NCI-H345 (cell line): ENCODE measurements at regions not wholly inside any gene's neighbourhood (a gene's known extent, or its start where the extent isn't known, plus 50 kb on each side); places are given as distances from the start of the nearest gene placed in this dataset.
A peak's percentile ranks its signal among the peaks of the same experiment; 100 is the strongest.
"Not testable (repeated sequence)": the region's sequence is repeated elsewhere in the genome, so short reads cannot be mapped to it uniquely, and the experiment has no call there.

ENCODE experiments used
- DNase-seq: peaks from one replicate; lab custom pipeline; 2025; lab: John Stamatoyannopoulos, UW

DNA sequence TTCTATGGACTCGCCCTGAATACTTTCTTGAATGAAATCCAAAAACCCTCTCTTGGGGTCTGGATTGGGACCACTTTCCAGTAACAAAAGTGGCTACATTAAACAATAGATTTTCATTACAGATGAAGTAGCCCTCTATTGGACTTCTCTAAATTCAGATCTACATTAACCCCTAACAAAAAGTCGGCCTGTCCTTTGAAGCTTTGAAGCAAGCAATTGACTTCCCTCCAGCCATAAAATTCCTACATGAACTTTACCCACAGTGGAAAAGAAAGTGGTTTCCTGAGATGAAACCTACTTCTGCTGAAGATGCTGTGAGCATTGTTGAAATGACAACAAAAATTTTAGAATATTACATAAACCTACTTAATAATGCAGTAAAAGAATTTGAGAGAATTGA lies 967.1 kb upstream of the ROBO1 start:
- DNase-seq, result no peak

DNA sequence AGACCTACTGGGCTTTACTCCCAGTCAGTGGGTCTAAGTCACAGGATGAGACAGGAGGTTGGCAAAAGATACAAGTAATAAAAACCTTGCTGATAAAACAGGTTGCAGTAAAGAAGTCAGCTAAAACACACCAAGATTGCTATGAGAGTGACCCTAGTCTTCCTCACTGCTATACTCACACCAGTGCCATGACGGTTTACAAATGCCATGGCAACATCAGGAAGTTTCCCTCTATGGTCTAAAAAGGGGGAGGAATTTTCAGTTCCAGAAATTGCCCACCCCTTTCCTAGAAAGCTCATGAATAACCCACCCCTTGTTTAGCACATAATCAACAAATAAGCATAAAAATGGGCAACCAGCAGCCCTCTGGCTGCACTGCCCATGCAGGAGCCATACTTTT lies 966.7 kb upstream of the ROBO1 start:
- DNase-seq, result no peak

DNA sequence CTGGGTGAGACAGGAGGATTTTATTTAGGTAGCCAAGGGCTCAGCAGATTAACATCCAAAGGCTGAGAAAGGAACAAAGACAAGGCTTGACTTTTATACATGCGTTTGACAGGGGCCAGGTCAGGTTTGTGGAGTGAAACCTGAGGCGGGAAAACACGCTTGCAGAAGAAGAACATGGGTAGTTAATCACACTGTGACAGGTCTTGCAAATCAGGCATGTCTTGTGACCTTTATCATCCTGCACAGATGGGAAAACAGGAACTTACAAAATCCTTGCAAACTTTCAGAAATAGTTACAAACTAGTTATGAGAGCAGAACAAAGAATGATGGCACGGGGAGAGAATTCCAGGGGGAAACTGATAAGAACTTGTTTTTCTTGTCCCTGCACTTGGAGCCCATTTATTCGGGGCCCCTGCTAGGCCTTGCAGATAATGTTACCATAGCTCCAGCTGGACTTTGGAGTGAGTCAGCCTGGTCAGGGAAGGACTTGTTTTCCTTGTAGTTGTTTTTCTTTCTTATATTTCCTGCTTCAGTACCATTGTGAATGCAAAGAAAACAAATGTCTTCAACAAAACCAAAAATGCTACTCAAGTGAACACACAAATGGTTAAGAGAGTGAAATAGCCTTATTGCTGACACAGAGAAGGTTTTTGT lies 965.9 kb upstream of the ROBO1 start:
- DNase-seq, result no peak

DNA sequence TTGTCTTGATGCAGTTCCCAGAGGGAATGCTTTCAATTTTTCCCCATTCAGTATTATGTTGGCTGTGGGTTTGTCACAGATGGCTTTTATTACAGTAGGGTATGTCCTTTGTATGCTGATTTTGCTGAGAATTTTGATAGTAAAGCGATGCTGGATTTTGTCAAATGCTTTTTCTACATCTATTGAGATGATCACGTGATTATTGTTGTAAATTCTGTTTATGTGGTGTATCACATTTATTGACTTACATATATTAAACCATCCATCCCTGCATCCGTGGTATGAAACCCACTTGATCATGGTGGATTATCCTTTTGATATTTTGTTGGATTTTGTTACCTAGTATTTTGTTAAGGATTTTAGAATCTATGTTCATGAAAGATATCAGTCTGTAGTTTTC lies 959.8 kb upstream of the ROBO1 start:
- not testable (repeated sequence) for DNase-seq

DNA sequence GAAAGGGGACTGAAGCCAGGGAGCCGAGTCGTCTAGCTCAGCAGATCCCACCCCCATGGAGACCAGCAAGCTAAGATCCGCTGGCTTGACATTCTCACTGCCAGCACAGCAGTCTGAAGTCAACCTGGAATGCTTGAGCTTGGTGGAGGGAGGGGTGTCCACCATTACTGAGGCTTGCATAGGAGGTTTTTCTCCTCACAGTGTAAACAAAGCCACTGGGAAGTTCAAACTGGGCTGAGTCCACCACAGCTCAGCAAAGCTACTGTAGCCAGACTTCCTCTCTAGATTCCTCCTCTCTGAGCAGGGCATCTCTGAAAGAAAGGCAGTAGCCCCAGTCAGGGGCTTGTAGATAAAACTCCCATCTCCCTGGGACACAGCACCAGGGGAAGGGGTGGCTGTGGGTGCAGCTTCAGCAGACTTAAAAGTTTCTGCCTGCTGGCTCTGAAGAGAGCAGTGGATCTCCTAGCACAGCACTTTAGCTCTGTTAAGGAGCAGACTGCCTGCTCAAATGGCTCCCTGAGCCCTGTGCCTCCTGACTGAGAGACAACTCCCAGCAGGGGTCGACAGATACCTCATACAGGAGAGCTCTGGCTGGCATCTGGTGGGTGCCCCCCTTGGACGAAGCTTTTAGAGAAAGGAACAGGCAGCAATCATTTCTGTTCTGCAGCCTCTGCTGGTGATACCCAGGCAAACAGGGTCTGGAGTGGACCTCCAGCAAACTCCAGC lies 942.0 kb upstream of the ROBO1 start:
- not testable (repeated sequence) for DNase-seq

DNA sequence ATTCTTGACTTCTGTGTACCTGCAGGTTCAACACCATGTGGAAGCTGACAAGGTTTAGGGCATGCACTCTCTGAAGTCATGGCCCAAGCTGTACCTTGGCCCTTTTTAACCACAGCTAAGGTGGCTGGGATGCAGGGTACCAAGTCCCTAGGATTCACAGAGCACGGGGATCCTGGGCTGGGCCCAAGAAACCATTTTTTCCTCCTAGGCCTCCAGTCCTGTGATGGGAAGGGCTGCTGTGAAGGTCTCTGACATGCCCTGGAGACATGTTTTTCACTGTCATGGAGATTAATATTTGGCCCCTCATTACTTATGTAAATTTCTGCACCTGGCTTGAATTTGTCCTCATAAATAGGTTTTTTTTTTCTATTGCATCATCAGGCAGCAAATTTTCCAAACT lies 937.5 kb upstream of the ROBO1 start:
- DNase-seq, result no peak

DNA sequence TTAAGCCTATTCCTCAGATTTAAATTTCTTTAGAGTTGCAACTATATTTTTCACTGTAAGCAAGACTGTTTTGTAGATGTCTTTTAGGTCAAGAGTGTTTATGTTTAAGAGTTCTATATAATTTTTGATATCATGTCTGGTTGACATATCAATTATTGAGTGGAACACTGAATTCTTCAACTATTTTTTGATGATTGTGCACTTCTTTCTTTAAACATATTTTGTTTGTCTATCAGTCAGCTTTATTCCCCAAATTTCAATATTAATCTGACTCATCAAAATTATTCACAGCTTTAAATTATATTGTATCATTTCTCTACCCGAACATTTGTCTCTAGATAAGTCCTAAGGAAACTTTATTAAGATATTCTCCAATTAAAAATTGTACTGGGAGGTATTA lies 933.6 kb upstream of the ROBO1 start:
- no peak for DNase-seq

DNA sequence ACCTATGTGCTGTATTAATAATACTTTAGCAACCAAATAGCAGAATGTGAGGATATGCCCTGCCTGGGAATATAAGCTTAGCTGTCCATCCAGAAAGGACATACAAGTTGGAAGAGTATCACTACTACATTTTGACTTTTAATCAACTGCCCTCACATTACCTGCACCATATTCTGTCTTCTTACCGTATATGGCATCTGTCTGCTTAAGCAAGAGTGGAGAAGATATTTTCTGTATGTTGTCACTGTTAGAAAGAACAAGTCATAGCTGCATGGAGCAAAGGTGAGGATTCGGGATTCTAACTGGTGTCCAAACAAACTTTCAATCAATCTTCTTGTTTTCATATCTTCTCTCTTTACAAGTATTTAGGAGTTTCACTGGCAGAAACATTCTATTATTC lies 929.5 kb upstream of the ROBO1 start:
- no peak for DNase-seq

DNA sequence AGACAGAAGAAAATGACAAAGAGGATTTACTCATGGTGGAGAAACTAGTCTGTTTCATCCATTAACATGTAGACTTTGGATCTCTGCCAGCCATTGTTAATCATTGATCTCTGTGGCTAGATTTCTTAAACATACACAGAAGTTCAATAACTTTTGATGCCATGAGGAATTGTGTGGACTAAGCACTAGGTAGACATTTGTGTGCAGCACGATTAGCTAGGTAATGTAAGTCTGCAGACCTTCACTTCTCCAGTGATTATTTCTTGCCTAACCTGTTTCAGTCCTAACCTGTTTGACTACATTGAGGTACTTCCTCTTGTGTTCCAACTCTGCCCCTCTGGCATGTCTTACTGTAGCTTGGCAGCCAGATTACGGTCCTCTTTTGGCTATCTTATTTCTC lies 928.5 kb upstream of the ROBO1 start:
- no peak for DNase-seq

DNA sequence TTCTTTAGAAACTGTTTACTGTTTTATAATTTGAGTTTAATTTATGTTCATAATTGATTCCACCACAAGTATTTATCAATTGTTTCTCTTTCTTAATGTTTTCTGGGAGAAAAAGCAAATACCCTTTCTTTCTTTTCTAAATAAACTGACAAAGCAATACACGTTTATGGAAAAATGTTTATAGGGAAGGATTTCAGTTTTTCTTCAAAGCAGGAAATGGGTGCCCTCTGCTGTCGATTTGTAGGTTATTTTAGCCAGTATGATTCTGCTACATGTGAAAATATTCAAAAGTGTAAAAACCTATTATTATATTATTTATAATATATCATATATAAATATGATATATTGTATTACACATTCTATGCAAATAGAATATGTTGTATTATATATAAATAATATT lies 921.0 kb upstream of the ROBO1 start:
- peak; percentile 33 for DNase-seq

DNA sequence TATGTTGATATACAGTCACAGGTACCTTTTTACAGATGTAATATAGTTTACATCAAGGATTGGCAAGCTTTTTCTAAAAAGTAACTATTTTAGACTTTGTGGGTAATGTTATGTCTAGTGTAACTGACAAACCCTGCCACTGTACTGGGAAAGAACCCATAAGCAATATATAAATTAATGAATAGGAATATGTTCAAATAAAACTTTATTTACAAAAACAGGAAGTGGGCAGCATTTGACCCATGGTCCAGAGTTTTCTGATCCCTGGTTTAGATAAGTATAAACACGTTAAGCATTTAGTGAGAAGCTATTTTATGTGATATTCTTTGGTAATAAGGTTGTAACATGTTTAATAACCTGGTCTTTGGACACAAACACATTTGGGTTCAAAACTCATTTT lies 915.2 kb upstream of the ROBO1 start:
- DNase-seq, result no peak

DNA sequence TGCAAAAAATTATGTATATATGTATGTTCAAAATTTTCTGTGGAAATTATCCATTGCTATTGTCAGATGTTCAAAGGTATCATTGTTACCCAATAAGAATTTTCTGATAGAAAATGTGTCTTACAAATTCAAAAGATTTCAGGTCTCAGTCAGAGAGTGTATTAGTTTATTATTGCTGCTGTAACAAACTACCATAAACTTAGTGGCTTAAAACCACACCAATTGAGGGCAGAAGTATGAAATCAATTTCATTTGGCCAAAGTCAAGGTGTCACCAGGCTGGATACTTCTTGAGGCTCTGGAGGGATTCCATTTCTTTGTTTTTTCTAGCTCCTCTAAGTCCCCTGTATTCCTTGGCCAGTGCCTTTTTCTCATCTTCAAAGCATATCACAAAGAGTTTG lies 914.4 kb upstream of the ROBO1 start:
- no peak for DNase-seq

DNA sequence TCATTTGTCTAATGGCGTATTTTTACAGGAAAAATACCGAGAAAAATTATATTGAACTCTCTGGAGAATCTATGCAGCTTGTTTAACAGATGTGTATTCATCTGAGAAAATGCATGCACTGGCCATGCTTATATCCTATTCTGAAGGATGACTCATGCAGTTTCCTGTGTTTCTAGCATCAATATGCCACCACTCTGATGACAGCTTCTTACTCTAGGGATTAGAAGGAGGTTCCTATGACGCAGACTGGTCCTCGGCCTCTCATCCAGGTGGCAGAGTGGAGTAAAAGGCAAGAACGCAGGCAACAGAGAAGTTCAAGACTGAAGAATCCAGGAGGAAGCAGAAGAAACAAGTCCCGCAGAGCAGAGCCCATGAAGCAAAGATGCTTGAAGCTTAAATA lies 910.0 kb upstream of the ROBO1 start:
- no peak for DNase-seq

DNA sequence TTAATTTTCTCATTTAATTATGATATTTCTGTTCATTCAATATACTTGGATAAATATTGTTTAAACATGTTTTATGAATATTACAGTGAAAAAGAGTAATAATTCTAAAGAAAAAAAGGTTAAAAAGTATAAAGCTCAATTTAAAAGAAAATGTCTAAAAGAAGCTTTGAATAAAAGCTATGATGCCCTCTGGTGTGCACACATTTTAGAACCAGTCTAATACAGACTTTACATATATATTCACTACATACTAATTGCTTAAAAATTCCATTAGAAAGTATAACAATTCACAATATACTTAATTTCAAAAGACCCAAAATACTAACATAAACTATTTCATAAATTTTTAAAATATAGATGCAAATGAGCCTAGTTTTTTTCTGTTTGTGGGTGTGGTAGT lies 909.1 kb upstream of the ROBO1 start:
- no peak for DNase-seq

DNA sequence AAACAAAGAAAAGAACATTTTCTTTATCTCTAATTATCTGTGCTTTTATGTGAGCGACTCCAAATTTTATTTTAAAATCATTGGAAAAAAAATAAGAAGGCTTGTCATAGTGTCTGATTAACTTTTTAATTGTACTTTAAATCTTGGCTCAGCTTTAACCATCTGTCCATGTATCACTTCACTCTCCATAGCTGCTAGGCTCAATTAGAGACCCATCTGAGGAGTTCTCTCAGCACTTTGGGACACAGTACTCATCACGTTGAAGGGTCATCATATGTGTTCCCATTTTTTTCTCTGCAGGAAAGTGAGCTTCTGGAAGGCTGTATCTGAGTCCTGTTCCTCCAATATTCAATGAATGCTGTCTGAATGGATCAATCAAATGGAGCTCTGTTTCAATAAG lies 908.5 kb upstream of the ROBO1 start:
- no peak for DNase-seq

DNA sequence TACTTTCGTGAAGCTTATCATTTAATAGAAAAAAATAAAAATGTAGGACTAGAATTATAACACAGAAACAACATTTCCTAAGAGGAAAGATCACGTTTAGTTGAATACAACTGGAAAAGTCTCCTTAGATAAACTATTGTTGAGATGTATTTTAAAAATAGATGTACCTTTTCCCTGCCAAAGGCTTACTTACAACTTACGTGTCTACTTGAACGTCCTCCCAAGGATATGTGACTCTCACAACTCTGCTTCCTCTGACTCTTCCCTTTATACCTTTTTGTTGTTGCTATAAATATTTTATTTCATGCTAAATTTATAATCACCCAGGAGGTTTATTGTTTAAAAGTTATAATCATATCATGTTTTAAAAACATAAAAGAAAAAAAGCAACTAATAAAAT lies 908.0 kb upstream of the ROBO1 start:
- DNase-seq, result no peak

DNA sequence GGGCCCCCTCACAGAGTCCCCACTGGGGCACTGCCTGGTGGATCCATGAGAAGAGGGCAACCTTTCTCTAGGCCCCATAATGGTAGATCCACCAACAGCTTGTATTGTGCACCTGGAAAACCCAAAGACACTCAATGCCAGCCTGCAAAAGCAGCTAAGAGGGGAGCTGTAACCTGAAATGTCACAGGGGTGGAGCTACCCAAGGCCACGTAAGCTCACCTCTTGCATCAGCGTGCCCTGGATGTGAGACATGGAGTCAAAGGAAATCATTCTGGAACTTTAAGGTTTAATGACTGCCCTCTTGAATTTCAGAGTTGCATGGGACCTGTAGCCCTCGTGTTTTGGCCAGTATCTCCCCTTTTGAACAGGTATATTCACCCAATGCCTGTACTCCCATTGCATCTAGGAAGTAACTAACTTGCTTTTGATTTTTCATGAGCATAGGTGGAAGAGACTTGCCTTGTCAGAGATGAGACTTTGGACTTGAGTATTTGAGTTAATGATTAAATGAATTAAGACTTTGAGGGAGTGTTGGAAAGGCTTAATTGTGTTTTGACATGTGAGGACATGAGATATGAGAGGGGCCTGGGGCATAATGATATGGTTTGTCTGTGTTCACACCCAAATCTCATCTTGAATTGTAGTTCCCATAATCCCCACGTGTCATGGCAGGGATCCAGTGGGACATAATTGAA lies 900.9 kb upstream of the ROBO1 start:
- no peak for DNase-seq

DNA sequence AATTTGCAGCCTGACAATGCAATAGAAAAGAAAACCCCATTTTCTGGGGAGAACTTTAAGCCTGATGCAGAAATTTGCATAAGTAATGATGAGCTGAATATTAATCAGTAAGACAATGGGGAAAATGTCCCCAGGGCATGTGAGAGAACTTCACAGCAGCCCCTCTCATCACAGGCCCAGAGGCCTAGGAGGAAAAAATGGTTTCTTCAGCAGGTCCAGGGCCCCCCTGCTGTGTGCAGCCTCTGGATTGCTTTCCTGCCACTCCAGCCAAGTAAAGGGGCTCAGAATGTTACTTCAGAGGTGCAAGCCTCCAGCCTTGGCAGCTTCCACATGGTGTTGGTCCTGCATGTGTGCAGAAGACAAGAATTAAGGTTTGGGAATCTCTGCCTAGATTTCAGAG lies 900.3 kb upstream of the ROBO1 start:
- no peak for DNase-seq

DNA sequence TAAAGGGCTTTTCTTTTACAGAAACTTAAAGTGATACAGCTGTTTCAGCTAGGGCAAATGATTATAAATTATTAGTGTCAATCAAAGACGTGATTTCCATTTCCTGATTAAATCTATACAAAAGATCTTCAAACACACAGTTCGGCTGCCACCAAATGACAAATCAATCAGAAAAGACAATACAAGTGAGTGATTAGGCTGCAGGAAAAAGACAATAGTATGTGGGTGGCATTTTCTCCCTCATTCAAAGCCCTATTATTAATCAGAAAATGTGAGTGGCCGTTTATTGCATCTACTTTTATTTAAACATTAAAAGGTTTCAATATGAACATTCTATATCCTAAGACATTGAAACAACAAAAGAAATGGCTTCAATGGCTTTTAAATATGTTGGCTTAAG lies 895.6 kb upstream of the ROBO1 start:
- no peak for DNase-seq

DNA sequence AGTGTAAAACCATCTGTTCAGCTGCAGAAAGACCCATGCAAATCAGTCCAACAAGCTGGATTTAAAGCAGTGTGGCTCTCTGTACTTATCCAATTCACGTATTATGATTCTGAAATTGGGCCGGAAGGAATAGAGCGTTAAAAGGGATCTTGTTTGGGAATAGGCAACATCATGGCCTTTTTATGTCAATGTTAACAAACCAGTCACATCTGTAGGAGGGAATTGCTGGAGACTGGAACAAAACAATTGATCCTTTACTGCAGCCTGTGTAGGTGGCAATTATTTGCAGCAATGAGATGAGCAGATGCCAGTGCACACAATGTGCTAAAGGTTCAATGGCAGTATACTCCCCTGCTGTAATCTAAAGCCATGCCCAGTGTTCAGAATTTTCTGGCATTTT lies 887.4 kb upstream of the ROBO1 start:
- DNase-seq, result no peak

DNA sequence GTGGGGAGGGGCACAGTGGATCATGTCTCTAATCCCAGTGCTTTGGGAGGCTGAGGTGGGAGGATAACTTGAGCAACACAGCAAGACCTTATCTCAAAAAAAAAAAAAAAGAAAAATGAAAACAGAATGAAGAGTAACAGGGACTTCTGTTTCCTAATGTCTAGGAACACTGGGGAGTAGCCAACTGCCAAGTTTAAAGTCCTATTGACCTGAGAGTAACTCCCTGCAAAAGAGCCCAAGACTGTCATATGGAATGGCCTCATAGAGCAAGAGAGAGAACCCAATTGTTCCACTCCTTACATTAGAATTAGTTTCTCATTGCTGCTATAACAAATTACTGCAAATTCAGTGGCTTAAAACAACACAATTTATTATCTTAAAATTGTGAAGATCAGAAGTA lies 881.4 kb upstream of the ROBO1 start:
- no peak for DNase-seq

DNA sequence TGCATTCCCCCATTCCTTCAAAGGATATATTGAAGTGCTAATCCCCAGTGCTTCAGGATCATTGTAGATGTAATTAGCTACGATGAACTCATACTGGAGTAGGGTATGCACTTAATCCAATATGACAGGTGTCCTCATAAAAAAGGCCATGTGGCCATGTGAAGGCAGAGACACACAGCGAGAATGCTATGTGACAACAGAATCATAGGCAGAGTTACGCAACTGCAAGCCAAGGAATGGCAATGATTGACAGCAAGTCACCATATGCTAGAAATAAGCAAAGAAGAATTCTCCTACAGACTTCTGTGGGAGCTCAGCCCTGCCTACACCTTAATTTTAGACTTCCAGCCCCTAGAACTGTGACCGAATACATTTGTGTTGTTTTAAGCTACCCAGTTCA lies 875.6 kb upstream of the ROBO1 start:
- DNase-seq, result no peak
